ENCODE measurements at regions not wholly inside any gene's neighbourhood (a gene's known extent, or its start where the extent isn't known, plus 50 kb on each side); places are given as distances from the start of the nearest gene placed in this dataset.

DNA sequence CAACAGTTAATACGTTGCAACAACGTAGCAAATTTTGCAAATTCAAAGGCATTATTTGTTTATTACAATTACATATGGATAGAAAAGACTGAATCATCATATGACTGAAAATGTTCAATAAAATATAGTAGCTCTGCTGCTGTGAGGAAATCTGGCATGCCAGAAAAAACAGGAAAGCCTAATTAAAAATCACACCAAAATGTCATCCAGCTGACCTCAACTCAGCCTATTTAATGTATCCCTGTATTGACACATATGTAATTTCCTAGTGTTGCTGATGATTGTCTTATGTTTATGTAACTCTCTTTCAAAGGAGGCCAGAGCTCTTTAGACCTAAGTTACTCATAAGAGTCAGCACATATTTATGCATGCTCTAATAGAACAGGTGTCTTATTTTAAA, 495.0 kb downstream of the PCDH17 start:
- TF ChIP-seq, protein P1, sequence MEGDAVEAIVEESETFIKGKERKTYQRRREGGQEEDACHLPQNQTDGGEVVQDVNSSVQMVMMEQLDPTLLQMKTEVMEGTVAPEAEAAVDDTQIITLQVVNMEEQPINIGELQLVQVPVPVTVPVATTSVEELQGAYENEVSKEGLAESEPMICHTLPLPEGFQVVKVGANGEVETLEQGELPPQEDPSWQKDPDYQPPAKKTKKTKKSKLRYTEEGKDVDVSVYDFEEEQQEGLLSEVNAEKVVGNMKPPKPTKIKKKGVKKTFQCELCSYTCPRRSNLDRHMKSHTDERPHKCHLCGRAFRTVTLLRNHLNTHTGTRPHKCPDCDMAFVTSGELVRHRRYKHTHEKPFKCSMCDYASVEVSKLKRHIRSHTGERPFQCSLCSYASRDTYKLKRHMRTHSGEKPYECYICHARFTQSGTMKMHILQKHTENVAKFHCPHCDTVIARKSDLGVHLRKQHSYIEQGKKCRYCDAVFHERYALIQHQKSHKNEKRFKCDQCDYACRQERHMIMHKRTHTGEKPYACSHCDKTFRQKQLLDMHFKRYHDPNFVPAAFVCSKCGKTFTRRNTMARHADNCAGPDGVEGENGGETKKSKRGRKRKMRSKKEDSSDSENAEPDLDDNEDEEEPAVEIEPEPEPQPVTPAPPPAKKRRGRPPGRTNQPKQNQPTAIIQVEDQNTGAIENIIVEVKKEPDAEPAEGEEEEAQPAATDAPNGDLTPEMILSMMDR (IDR thresholded peaks at IDR 0.05), result no peak
- TF ChIP-seq EZH2 (IDR thresholded peaks at IDR 0.05; ENCODE audit: borderline replicate concordance, insufficient read depth, low read depth, low read length, poor library complexity, severe bottlenecking), result no peak
